CD4-positive, alpha-beta T cell (primary cell): ENCODE measurements at regions not wholly inside any gene's neighbourhood (a gene's known extent, or its start where the extent isn't known, plus 50 kb on each side); places are given as distances from the start of the nearest gene placed in this dataset.

Source experiments
- ATAC-seq: fragments of 200-7000 bp; cut with Tn5 transposase; one replicate; pipeline ENCODE4 v1.10.0; 2022; ENCODE audit warnings: mild to moderate bottlenecking; ENCODE audit not compliant: poor library complexity
- CTCF ChIA-PET: fragments of 350-600 bp; sonication (Branson Sonifier 250); formaldehyde crosslinking; loops from one replicate; lab custom pipeline; 2021; ENCODE audit warnings: antibody characterized with exemption, inconsistent platforms; lab: Charles Lee
- POLR2A ChIA-PET: fragments of 350-600 bp; sonication (Branson Sonifier 250); formaldehyde crosslinking; loops from one replicate; lab custom pipeline; 2021; ENCODE audit warnings: antibody characterized with exemption, inconsistent platforms; lab: Charles Lee
- DNase-seq, 14 experiments: peaks; one replicate each; pipeline ENCODE4 v3.0.0-alpha.2; 2013 to 2020; ENCODE audit warnings: mixed read lengths in 2 of 14
- H3K27ac ChIP-seq, 2 donors: one replicate each; pipeline versions ENCODE4 v1.5.1 to v1.7.0; 2013; ENCODE audit warnings: low read length in 2 of 2, low read depth in 1 of 2, mild to moderate bottlenecking in 1 of 2
- H3K27me3 ChIP-seq, 2 experiments: 1 replicate in 1 of 2; 2 replicates in 1 of 2; pipeline versions ENCODE4 v1.6.1 to v1.7.0; 2013; ENCODE audit warnings: low read length in 2 of 2, control low read depth in 1 of 2, mild to moderate bottlenecking in 1 of 2, moderate library complexity in 1 of 2; ENCODE audit not compliant: insufficient read depth in 2 of 2, control insufficient read depth in 1 of 2
- H3K36me3 ChIP-seq: one replicate; pipeline ENCODE4 v1.6.1; 2013; ENCODE audit warnings: low read length, control low read depth; ENCODE audit not compliant: insufficient read depth
- H3K4me1 ChIP-seq: one replicate; pipeline ENCODE4 v1.6.1; 2013; ENCODE audit warnings: low read length, control low read depth; ENCODE audit not compliant: insufficient read depth
- H3K4me3 ChIP-seq: one replicate; pipeline ENCODE4 v1.5.1; 2013; ENCODE audit warnings: mild to moderate bottlenecking, low read length, moderate library complexity
- H3K9me3 ChIP-seq, 2 experiments: 1 replicate in 1 of 2; 2 replicates in 1 of 2; pipeline versions ENCODE4 v1.6.1 to v1.7.0; 2013; ENCODE audit warnings: low read length in 2 of 2, mild to moderate bottlenecking in 2 of 2, control low read depth in 1 of 2, moderate library complexity in 1 of 2; ENCODE audit not compliant: control insufficient read depth in 1 of 2, insufficient read depth in 1 of 2
- H3K27ac Mint-ChIP-seq: one replicate; pipeline ENCODE4 v1.8.0; 2020; ENCODE audit warnings: mixed read lengths
- H3K27me3 Mint-ChIP-seq: one replicate; pipeline ENCODE4 v1.8.0; 2021; ENCODE audit warnings: mixed read lengths
- H3K36me3 Mint-ChIP-seq: one replicate; pipeline ENCODE4 v1.8.0; 2021; ENCODE audit warnings: low read depth, mixed read lengths
- H3K4me1 Mint-ChIP-seq: one replicate; pipeline ENCODE4 v1.8.0; 2021; ENCODE audit warnings: low read depth, mixed read lengths
- H3K4me3 Mint-ChIP-seq: one replicate; pipeline ENCODE4 v1.8.0; 2020; ENCODE audit warnings: mild to moderate bottlenecking, mixed read lengths
- H3K9me3 Mint-ChIP-seq: one replicate; pipeline ENCODE4 v1.8.0; 2020; ENCODE audit warnings: mixed read lengths
- intact Hi-C, 2 experiments: fragments of 100-400 bp; cut with DNase I in 1 of 2; cut with micrococcal nuclease in 1 of 2; formaldehyde crosslinking; loops; one replicate each; pipeline versions ENCODE4 v1.15.1 to v1.9.0; 2023 to 2025; cut with DNase I, micrococcal nuclease
- TF ChIP-seq, protein P1 (sequence below): fragments of 200-600 bp; IDR thresholded peaks from one replicate; pipeline ENCODE4 v1.8.0; 2022; ENCODE audit warnings: antibody characterized with exemption, mild to moderate bottlenecking

DNA sequence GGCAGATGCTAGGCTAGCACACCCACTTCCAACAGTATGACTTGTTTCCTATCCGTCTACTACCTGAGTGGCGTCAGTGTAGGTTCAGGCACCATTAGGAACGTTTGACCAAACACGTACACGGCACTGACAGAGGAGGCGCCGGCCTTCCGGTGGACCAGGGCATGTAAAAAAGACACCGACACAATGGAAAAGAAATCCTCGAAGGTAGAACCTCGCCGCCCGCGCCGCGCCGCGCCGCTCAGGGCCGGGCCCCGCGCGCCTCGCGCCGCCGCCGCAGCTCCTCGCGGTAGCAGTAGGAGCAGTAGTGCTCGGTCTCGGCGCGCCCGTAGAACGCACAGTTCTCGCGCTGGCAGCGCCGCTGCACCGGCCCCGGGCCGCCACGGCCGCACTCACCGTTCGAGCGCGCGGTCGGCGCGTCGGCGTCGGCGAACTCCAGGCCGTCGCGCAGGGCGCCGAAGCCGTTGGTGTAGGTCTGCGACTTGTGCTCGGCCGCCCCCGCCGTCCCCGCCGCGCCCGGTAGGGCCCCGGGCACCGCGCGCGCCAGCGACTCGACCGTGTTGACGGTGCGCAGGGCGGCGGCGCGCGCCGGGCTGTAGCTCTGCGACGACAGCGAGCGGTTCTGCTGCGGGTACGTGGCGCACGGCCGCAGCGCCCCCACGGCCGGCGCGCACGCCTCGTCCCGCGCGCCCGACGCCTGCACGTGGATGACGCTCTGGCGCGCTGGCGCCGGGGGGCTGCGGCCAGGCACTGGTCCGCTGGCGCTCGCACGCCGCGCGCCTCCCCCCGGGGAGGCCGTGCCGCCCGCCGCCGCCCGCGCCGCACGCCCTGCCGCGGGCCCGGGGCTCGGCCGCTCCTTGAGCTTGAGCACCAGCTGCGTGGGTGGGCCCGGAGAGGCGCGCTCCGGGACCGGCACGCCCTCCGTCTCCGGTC is 156.7 kb downstream of the KLF13 start:
- Histone ChIP-seq H3K4me1 (peaks cover 48% of the 10 kb centered on the region), H3K27ac (no peak overlapping the region), H3K36me3 (no peaks in the 10 kb centered on the region), H3K27me3 (no peaks in the 10 kb centered on the region), H3K9me3 (peaks cover 0 to 7% of the 10 kb centered on the region in 2 experiments), H3K4me3 (peak overlapping the region; percentile 57)
- Mint-ChIP-seq H3K4me1 (peaks cover 48% of the 10 kb centered on the region), H3K27me3 (no peaks in the 10 kb centered on the region), H3K27ac (peak overlapping the region; percentile 94), H3K9me3 (no peaks in the 10 kb centered on the region), H3K4me3 (peak overlapping the region; percentile 99), H3K36me3 (peaks cover 9% of the 10 kb centered on the region)
- intact Hi-C loops: loop anchor here in 1 of 2 experiments (5.0 to 10.0 kb wide), 2 partner anchors 89 to 389 kb away; partner anchors contain the start of gene OTUD7A
- POLR2A ChIA-PET: interaction anchor here (0.6 to 4.6 kb wide), 28 partner anchors 10 to 276 kb away, joined by 3 to 68 read pairs (median 5); partner anchors contain the start of gene KLF13
- peak; percentile 67 for ATAC-seq
- peak in 13 of 14 experiments; percentile 25 to 85 (median 48) for DNase-seq
- TF ChIP-seq, protein P1, sequence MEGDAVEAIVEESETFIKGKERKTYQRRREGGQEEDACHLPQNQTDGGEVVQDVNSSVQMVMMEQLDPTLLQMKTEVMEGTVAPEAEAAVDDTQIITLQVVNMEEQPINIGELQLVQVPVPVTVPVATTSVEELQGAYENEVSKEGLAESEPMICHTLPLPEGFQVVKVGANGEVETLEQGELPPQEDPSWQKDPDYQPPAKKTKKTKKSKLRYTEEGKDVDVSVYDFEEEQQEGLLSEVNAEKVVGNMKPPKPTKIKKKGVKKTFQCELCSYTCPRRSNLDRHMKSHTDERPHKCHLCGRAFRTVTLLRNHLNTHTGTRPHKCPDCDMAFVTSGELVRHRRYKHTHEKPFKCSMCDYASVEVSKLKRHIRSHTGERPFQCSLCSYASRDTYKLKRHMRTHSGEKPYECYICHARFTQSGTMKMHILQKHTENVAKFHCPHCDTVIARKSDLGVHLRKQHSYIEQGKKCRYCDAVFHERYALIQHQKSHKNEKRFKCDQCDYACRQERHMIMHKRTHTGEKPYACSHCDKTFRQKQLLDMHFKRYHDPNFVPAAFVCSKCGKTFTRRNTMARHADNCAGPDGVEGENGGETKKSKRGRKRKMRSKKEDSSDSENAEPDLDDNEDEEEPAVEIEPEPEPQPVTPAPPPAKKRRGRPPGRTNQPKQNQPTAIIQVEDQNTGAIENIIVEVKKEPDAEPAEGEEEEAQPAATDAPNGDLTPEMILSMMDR: no peak
- CTCF ChIA-PET: interaction anchor here (1.1 to 1.9 kb wide), 6 partner anchors 10 to 268 kb away, joined by 3 to 9 read pairs (median 4); no protein-coding TSS in a partner anchor

DNA sequence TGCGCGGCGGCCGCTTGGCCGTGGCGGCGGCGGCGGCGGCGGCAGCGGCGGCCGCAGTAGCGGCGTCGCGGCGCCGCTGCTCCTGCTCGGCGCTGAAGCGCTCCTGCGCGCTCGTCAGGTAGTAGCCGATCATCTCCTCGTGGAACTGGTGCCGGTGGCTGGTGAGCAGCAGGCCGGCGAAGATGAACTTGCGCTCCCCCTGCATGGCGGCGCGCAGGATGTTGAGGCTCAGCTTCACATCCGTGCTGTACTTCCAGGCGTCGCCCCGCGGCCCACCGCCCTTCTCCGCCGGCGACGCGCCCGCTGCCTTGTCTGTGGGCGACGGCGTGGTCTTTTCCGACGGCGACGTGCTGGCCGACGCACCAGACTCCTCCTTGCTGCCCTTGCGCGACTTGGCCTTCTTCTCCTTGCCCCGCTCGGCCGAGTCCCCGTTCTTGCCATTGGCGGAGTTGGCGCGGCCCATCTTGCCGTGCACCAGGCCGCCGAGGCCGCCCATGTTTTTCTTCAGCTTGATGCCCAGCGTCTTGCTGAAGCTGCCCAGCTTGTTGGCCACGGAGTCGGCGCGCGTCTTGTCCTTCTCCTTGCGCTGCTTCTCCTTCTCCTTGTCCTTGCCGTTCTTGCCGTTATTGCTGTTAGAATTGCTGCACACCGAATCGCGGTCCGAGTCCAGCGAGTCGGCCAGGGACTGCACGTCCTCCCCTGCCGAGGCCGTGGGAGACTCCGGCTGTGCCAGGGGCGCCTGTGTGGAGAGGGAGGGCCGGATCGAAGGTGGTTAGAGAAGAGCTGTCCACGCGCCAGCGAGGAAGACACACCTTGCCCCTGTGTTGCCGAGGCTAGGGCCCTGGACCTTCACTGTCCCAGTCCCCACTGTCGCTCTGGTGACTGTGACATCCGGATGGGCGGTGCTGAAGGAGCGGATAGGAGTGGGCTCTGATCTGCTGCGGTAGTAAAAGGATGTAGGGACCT is 157.6 kb downstream of the KLF13 start:
- H3K36me3 Mint-ChIP-seq: peaks cover 9% of the 10 kb centered on the region
- Histone ChIP-seq H3K9me3 (peaks cover 0 to 7% of the 10 kb centered on the region in 2 experiments), H3K4me1 (peaks cover 56% of the 10 kb centered on the region), H3K27me3 (no peaks in the 10 kb centered on the region), H3K4me3 (peak overlapping the region; percentile 34), H3K36me3 (no peaks in the 10 kb centered on the region), H3K27ac (no peak overlapping the region)
- peaks cover 51% of the 10 kb centered on the region for H3K4me1 Mint-ChIP-seq
- ATAC-seq: peak; percentile 53
- POLR2A ChIA-PET: interaction anchor here (0.6 to 4.6 kb wide), 23 partner anchors 11 to 277 kb away, joined by 3 to 68 read pairs (median 6); partner anchors contain the start of gene KLF13
- peak overlapping the region; percentile 91 for H3K4me3 Mint-ChIP-seq
- CTCF ChIA-PET: interaction anchor here (1.2 to 1.9 kb wide), 5 partner anchors 11 to 269 kb away, joined by 3 to 9 read pairs (median 4); no protein-coding TSS in a partner anchor
- peak overlapping the region; percentile 81 for H3K27ac Mint-ChIP-seq
- no peaks in the 10 kb centered on the region for H3K27me3 Mint-ChIP-seq
- no peaks in the 10 kb centered on the region for H3K9me3 Mint-ChIP-seq
- DNase-seq: peak; percentile 22 to 79 (median 46)
- TF ChIP-seq, protein P1: no peak
- intact Hi-C loops: loop anchor here (2.0 to 10.0 kb wide), 4 partner anchors 89 to 388 kb away; partner anchors contain the start of gene OTUD7A (in 1 of the 2)
